Suppressor macrophage treated with lipopolysaccharide for 1 hour (primary cell): ENCODE measurements at regions not wholly inside any gene's neighbourhood (a gene's known extent, or its start where the extent isn't known, plus 50 kb on each side); places are given as distances from the start of the nearest gene placed in this dataset.

Experiments used
- DNase-seq, 3 donors: peaks; one replicate each; pipeline ENCODE4 v3.0.0-alpha.2; 2020 to 2022

DNA sequence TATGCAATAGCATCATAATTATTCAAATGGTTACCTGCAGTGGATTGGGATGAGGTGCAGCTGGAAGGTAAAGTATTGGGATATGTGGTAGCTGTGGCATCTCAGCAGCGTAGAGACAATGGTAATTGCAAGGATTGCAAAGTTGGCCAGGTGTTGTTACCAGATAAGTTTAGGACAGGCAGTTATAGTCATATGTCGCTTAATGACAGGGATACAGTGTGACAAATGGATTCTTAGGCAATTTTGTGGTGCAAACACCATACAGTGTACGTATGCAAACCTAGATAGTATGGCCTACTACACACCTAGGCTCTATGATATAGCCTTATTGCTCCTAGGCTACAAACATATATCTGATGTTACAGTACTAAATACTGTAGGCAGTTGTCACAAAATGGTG is 163.5 kb upstream of the LYZL2 start:
- no peak for DNase-seq

DNA sequence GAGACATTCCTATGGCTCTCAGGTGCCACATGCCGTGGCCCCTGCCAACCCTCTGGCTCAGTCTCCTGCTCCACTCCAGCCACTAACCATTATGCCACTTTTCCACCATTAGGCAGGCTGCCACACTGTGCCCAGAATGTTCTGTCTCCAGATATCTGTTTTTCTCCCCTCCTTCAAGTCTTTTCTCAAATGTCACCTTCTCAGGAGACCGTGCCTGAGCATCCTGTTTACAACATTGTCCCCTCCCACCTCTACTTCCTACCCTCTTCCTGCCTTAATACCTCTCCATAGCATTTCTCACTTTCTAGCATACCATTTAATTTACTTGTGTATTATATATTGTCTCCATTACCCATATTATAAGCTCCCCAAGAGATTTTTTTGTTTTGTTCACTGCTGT is 162.5 kb upstream of the LYZL2 start:
- DNase-seq: no peak

GRCh38 chr10:30791197-30791611 is 161.7 kb upstream of the LYZL2 start:
- no peak for DNase-seq

DNA sequence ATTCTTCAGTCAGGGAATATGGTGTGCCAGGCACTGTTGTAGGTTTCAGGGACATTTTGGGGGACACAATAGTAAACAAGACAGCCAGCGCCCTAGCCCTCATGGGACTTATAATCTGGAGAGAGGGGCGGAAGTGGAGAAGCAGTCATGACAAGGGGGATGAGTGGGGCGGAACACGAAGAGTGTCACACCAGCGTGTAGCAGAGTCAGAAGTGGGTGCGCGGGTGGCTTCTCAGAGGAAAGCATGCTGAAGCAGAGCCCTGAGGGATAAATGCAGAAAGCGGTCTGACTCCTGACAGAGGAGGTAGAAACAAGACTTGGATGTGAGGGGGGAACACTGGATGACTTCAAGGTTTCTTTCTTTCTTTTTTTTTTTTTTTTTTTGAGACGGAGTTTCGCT is 160.3 kb upstream of the LYZL2 start:
- no peak for DNase-seq

GRCh38 chr10:30788307-30788706 is 158.8 kb upstream of the LYZL2 start:
- peak in 1 of 3 donors; percentile 17 for DNase-seq

DNA sequence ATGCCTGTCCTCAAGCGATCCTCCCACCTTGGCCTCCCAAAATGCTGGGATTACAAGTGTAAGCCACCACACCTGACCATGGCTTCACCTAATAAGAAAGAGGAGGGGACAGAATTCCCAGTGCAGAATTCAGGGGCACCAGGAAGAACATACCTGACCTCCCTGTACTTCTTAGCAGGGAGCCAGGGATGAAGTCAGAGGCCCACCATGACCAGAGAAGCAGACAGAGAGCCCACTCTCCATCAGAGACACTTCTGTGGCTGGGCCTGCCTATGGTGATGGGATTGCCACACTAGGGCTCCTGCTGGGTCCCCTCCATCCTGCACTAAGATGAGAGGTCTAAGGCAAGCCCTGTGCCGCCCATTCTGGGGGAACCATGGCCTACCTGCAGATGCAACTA is 157.4 kb upstream of the LYZL2 start:
- DNase-seq: no peak

DNA sequence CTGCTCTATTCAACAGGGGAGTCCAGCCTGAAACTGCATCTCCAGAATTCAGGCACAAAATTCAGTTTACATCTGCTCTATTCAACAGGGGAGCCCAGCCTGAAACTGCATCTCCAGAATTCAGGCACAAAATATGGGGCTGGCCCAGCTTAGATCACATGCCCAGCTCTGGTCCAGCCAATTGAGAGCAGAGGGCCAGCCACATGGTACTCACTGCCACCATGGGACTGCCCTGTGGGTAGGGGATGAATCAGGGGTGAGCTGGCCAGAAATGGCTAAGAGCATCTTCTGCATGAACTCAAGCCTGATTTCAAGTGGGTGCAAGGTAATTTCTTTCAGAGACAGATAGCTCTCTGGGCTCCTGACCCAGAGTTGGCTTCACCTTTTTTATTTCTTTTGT is 156.6 kb upstream of the LYZL2 start:
- DNase-seq: peak; percentile 50 to 65 (median 64)

GRCh38 chr10:30784897-30785605 is 155.5 kb upstream of the LYZL2 start:
- DNase-seq: peak; percentile 39 to 70 (median 59)

- DNase-seq: peak; percentile 29 to 62 (median 35)
Observed at GRCh38 chr10:30784524-30784896, 155.0 kb upstream of the LYZL2 start.

DNA sequence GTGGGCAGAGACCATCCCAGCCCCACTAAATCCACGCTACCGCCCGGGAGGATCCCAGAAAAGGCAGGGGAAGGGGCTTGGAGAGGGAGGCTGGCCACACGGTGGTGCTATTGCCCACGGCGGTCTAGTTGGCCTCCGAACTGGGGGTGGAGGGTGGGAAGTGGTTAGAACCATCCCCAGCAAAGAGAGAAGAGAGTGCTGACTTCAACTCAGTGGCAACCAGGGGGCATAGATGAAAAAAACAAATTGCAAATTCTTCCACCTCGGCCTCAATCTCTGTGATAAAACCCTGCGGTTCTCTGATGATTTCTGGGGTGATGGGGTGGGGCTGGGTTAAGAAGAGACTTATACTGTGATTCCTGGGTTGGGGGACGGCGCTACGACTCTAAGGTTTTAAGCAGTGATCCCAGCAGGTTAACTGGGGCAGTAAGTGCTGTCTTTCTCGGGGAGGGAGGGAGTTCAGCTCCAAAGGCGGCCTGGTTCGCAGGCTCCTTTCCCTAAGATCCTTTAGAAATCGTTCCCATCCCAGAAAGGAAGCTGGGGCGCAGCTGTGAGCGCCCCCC is 154.5 kb upstream of the LYZL2 start:
- peak; percentile 71 to 89 (median 75) for DNase-seq

DNA sequence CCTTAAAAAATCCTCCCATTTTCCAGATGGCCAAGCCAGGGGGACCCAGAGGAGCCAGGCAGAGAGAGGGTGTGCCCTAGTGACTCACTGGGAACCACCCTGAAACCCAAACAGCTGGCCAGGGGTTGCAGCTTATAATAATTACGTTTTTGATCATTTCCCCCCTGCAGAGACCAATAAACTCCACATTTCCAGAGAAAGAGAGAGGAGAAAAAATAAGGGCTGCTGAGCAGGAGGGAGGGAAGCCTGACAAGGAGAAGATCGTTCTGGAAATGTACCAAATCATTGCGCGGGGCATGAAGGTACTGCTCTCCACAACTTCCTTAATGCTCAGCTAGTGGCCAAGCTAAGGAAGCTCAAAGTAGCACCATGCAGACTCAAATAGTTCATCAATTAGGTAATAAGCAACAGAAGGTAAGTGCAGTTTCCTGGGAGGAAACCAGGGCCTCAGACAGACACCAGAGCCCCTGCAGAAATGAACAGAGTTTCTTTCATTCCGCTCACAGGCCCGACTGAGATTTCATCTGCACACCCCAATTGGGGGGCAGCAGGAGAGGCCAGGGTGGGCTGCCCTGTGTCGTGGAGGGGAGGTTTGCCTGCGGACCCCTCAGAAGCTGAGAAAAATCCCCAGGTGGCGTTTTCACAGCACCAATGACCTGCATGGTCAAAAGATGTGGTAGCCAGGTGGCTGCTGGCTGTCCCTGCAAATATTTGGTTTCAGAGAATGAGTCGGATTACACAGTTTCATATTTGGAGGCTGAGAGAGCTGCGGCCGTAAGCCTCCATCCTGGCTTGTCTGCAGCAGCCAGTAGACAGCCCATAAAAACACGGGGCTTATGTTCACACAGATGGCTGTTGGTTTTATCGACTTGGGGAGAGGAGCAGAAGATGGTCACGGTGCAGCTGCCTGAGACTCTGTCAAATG is 153.2 kb upstream of the LYZL2 start:
- DNase-seq: peak; percentile 49 to 63 (median 49)

GRCh38 chr10:30782157-30782536 is 152.6 kb upstream of the LYZL2 start:
- DNase-seq: no peak

- DNase-seq: no peak
Observed at GRCh38 chr10:30781670-30782121, 152.1 kb upstream of the LYZL2 start.

- DNase-seq: no peak
Observed at GRCh38 chr10:30778769-30779168, 149.2 kb upstream of the LYZL2 start.

DNA sequence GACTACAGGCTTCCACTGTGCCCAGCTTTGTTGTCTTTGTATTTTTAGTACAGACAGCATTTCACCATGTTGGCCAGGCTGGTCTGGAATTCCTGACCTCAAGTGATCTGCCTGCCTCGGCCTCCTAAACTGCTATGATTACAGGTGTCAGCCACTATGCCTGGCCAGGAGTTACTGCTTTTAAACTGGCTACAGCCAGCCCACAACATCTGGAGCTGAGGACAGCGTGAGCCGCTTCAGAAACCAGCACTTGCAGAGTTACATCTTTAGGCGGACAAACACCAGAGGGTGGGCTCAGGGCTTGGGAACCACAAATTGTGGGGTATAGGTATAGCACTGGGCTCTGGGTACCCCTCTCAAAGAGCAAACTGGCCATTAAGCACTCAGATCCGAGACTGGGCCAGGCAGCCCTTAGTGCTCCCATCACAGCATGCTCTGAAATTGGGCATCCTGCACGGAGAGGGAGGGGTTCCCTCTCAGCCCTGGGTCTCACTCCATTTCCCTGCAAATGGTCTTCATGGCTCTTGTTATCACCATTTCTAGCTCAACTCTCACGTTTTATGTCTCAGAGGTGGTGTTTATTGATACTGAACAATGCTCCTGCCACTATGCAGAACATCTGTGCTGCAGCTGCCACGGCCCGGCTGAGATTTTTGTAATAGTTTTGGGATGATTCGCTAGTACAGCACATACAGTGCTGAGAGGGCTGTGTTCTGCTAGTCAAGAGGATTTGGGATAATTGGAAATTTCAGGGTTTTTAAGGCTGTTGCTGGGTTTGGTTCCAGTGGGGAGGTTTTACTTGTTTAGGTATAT is 146.4 kb upstream of the LYZL2 start:
- no peak for DNase-seq

- DNase-seq: no peak
Observed at GRCh38 chr10:30774261-30774660, 144.7 kb upstream of the LYZL2 start.

DNA sequence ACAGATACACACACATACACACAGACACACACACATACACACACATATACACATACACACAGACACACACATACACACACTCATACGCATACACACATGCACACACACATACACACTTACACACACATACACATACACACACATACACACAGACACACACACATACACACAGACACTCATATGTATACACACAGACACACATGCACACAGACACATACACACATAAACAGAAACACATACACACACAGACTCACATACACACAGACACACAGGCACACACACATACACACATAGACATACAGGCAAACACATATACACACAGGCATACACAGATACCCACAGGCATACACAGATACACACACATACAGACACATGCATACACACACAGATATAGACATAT is 143.9 kb upstream of the LYZL2 start:
- no peak for DNase-seq

GRCh38 chr10:30770816-30771215 is 141.3 kb upstream of the LYZL2 start:
- no peak for DNase-seq

- DNase-seq: no peak
Observed at GRCh38 chr10:30770229-30770628, 140.7 kb upstream of the LYZL2 start.

- no peak for DNase-seq
Observed at GRCh38 chr10:30769361-30769760, 139.8 kb upstream of the LYZL2 start.

GRCh38 chr10:30765616-30766015 is 136.1 kb upstream of the LYZL2 start:
- no peak for DNase-seq

GRCh38 chr10:30765022-30765615 is 135.6 kb upstream of the LYZL2 start:
- DNase-seq: no peak
